Tibial artery (tissue), 4 donors: ENCODE measurements at regions not wholly inside any gene's neighbourhood (a gene's known extent, or its start where the extent isn't known, plus 50 kb on each side); places are given as distances from the start of the nearest gene placed in this dataset.

Experiments used
- DNase-seq, 2 donors: peaks; one replicate each; pipeline ENCODE4 v3.0.0-alpha.2; 2019
- H3K27ac ChIP-seq, 2 donors: fragments of 200-600 bp; sonication (generic) in 1 of 2; 1 replicate in 1 of 2; 2 replicates in 1 of 2; pipeline ENCODE4 v1.5.1; 2018 to 2019; ENCODE audit warnings: mild to moderate bottlenecking in 1 of 2
- H3K27me3 ChIP-seq, 2 donors: fragments of 200-600 bp; sonication (generic) in 1 of 2; one replicate each; pipeline versions ENCODE4 v1.5.1 to v1.6.0; 2016 to 2019
- H3K36me3 ChIP-seq, 3 donors: fragments of 200-600 bp; sonication (generic) in 2 of 3; one replicate each; pipeline ENCODE4 v1.5.1; 2016 to 2019; ENCODE audit warnings: mild to moderate bottlenecking in 2 of 3
- H3K4me1 ChIP-seq, 4 donors: fragments of 200-600 bp; sonication (generic) in 2 of 4; 1 replicate in 3 of 4; 2 replicates in 1 of 4; pipeline ENCODE4 v1.5.1; 2016 to 2019
- H3K4me3 ChIP-seq, 2 donors: fragments of 200-600 bp; sonication (generic) in 1 of 2; 1 replicate in 1 of 2; 2 replicates in 1 of 2; pipeline ENCODE4 v1.5.1; 2018 to 2019; ENCODE audit warnings: mild to moderate bottlenecking in 2 of 2
- H3K9me3 ChIP-seq, 3 donors: fragments of 200-600 bp; sonication (generic) in 1 of 3; one replicate each; pipeline ENCODE4 v1.5.1; 2016 to 2019
- intact Hi-C: fragments of 100-400 bp; cut with DNase I; formaldehyde crosslinking; loops from one replicate; pipeline ENCODE4 v1.15.0; 2023; ENCODE audit warnings: low total_unique reads
- TF ChIP-seq, protein P1 (sequence below), 2 experiments: fragments of 200-600 bp in 1 of 2; fragments of 450-650 bp in 1 of 2; IDR thresholded peaks; one replicate each; pipeline ENCODE4 v1.5.1; 2017 to 2019; ENCODE audit warnings: antibody characterized with exemption in 2 of 2, mild to moderate bottlenecking in 1 of 2, moderate library complexity in 1 of 2

DNA sequence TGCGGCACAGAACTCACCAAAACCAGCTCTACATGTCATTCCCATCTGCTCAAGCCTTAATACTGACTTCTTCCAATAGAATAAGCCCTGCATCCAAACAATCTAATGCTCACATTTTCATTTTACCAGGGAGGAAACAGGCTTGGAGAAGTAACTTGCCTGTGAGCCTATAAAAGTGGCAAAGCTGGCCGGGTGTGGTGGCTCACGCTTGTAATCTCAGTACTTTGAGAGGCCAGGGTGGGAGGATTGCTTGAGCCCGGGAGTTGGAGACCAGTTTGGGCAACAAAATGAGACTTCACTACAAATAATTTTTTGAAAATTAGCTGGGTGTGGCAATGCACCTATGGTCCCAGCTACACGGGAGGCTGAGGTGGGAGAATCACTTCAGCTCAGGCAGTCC, 133.7 kb downstream of the LY86 start:
- Histone ChIP-seq H3K27me3 (no peaks in the 10 kb centered on the region), H3K36me3 (no peaks in the 10 kb centered on the region), H3K27ac (no peak overlapping the region), H3K9me3 (no peaks in the 10 kb centered on the region), H3K4me3 (no peak overlapping the region), H3K4me1 (peaks cover 0 to 20% (median 15%) of the 10 kb centered on the region in 4 donors)
- DNase-seq: no peak
- intact Hi-C loops: no loop called here
- TF ChIP-seq, protein P1, sequence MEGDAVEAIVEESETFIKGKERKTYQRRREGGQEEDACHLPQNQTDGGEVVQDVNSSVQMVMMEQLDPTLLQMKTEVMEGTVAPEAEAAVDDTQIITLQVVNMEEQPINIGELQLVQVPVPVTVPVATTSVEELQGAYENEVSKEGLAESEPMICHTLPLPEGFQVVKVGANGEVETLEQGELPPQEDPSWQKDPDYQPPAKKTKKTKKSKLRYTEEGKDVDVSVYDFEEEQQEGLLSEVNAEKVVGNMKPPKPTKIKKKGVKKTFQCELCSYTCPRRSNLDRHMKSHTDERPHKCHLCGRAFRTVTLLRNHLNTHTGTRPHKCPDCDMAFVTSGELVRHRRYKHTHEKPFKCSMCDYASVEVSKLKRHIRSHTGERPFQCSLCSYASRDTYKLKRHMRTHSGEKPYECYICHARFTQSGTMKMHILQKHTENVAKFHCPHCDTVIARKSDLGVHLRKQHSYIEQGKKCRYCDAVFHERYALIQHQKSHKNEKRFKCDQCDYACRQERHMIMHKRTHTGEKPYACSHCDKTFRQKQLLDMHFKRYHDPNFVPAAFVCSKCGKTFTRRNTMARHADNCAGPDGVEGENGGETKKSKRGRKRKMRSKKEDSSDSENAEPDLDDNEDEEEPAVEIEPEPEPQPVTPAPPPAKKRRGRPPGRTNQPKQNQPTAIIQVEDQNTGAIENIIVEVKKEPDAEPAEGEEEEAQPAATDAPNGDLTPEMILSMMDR (IDR thresholded peaks at IDR 0.05): no peak

DNA sequence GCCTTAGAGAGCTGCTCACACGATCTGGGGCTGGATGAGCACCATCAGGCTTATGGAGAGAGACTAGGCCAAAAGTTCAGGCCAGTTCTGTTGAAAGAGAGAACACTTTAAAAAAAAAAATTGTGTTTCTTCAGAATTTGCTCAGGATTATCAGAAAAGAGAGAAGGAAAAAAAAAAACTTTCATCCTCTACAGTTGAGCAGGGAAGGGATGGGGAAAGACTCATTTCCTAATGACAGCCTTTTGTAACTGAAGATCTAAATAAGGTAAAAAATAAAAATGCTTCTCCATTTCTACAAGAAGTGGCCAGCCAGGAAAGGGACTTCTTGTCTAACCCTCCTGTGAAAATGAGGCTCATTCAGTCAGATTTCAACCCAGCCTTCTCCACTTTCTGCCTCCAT, 134.8 kb downstream of the LY86 start:
- Histone ChIP-seq H3K36me3 (no peaks in the 10 kb centered on the region), H3K27me3 (no peaks in the 10 kb centered on the region), H3K4me1 (peaks cover 0 to 20% (median 15%) of the 10 kb centered on the region in 4 donors), H3K27ac (peak overlapping the region; percentile 56 to 60), H3K9me3 (no peaks in the 10 kb centered on the region), H3K4me3 (no peak overlapping the region)
- intact Hi-C loops: no loop called here
- DNase-seq: no peak
- TF ChIP-seq, protein P1 (IDR thresholded peaks at IDR 0.05): no peak

DNA sequence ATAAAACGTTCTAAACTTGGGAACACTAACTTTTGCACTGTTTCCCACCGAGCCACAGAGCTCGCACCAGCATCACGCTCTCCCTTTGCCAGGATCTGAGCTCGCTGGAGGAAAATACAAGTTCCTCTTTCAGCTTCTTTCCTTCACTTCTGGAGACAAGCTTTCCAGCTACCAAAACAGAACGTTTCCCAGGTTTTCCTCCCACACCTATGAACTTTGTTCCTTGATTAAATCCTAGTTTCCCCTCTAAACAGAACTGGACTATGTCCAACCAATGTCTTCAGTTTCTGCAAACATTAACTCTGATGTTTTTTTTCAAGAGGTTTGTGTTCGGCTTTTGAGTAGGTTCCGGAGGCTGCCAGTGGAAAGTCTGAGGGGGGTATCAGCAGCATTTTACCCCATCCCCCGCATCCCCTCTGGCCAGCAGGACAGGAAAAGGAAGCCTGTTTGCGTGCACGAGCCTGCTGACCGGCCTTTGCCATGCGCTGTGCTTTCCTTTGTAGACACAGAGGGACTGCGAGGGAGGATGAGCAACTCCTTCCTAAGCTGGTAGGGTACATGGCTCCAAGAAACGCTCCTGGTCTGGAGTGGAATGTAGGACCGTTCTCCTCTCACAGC, 135.5 kb downstream of the LY86 start:
- intact Hi-C loops: no loop called here

DNA sequence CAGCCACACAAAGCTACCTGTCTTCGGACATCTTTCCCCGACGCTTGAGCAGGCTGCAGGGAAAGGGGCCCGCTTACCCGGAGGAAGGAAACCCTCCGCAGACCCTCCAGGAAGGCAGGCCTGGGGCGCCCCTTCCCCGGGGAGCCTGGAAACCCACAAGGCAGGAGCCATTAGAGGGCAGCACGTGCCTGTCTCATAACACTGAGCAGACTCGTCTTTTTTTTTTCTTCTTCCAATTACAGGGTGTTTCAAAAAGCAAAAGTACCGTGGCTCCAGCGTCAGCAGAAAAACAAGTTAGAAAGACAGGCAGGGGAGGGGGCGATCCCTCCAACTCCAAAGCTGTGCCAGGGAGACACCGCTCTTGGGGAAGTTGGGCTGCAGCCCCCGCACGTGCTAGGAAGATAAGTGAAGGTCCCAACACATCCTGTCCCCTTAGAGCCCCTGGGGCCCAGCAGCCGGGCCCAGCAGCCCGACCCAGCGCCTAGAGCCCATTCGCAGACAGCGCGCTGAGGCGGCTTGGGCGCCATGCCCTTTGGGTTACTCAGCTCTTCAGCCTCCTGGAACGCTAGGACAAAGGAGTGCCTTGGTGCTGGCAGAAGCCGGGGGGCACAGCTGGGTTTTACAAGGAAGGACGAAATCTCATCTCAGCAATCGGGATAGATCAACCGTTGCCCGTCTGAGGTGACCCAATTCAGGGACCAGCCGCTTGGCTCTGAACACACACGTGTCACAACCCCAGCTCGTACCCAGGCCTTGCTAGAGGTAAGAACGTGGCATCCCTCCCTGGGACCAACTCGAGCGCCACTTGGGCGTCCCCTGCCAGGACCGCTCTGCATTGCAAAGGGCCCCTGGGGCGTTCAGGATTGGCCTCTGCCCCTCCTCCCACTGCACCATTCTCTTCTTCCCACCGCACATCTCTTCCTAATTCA, 136.3 kb downstream of the LY86 start:
- Histone ChIP-seq H3K9me3 (no peaks in the 10 kb centered on the region), H3K4me3 (peak overlapping the region; percentile 41 to 52), H3K27ac (peak overlapping the region; percentile 56 to 60), H3K36me3 (no peaks in the 10 kb centered on the region), H3K4me1 (peaks cover 0 to 20% (median 15%) of the 10 kb centered on the region in 4 donors), H3K27me3 (no peaks in the 10 kb centered on the region)
- DNase-seq: peak; percentile 72 to 77
- intact Hi-C loops: loop anchor here (5.0 kb wide), 1 partner anchor 517 kb away; no protein-coding TSS in a partner anchor
- TF ChIP-seq, protein P1 (IDR thresholded peaks at IDR 0.05): peak; percentile 37 to 60

More for the DNA sequence above, 135.5 kb downstream of the LY86 start:
- no peaks in the 10 kb centered on the region for H3K27me3 ChIP-seq
- TF ChIP-seq, protein P1 (IDR thresholded peaks at IDR 0.05): no peak
- H3K27ac ChIP-seq: peak overlapping the region; percentile 56 to 60
- peaks cover 0 to 20% (median 15%) of the 10 kb centered on the region in 4 donors for H3K4me1 ChIP-seq
- H3K36me3 ChIP-seq: no peaks in the 10 kb centered on the region
- H3K9me3 ChIP-seq: no peaks in the 10 kb centered on the region
- DNase-seq: peak in 1 of 2 donors; percentile 51
- peak overlapping the region; percentile 41 to 52 for H3K4me3 ChIP-seq

DNA sequence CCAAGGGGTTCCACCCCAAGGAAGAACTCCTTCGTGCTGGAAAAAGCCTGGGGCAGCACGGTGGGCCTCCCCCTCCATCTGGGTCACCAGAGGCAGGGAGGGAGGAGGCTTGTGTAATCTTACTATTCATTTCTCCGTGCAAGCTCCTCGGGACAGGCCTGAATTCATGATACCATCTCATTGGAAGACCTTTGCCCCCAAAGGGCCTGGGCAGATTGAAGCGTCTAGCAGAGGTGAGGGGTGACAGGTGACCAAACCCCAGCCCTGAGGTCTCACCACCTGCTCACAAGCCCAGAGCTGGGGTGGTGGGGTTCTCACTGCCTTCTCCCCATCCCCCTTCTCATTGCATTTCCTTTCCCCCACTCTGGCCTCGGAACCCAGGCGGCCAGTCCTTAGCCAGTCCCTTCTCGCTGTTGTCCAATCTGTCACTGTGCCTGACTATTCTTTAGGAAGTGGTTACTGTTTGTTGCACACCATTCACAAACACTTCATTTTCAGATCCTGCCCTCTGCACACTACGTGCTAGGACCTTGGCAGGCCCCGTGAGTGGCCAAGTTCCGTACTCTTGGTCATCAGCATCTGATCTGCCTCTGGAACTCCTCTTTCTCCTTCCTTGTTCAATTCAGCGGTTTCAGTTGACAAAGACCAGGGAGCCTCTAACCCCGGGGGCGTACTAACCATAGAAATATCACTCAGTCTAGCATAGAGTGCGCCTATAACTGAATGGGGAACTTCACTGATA, 137.1 kb downstream of the LY86 start:
- Histone ChIP-seq H3K27ac (peak overlapping the region in 1 of 2 donors; percentile 60), H3K36me3 (no peaks in the 10 kb centered on the region), H3K27me3 (no peaks in the 10 kb centered on the region), H3K9me3 (no peaks in the 10 kb centered on the region), H3K4me3 (no peak overlapping the region), H3K4me1 (peaks cover 0 to 20% (median 15%) of the 10 kb centered on the region in 4 donors)
- TF ChIP-seq, protein P1 (IDR thresholded peaks at IDR 0.05): no peak
- no peak for DNase-seq
- intact Hi-C loops: loop anchor here (5.0 kb wide), 1 partner anchor 517 kb away; no protein-coding TSS in a partner anchor
